MM.1S (cell line): ENCODE measurements at regions not wholly inside any gene's neighbourhood (a gene's known extent, or its start where the extent isn't known, plus 50 kb on each side); places are given as distances from the start of the nearest gene placed in this dataset.

Experiments
- DNase-seq: peaks from one replicate; pipeline ENCODE4 v3.0.0-alpha.2; 2015
- H2AFZ ChIP-seq: fragments of 300-600 bp; sonication (generic); 2 replicates; pipeline ENCODE4 v1.6.0; 2016; ENCODE audit warnings: antibody characterized with exemption, low read length
- H3F3A ChIP-seq: fragments of 300-600 bp; sonication (generic); 2 replicates; pipeline ENCODE4 v1.6.1; 2016; ENCODE audit warnings: mild to moderate bottlenecking, antibody characterized with exemption, low read length, moderate library complexity, mixed read lengths; ENCODE audit not compliant: insufficient read depth
- H3K27ac ChIP-seq: fragments of 300-600 bp; sonication (generic); 2 replicates; pipeline ENCODE4 v1.5.1; 2016; ENCODE audit warnings: mild to moderate bottlenecking, low read length
- H3K27me3 ChIP-seq: fragments of 300-600 bp; sonication (generic); replicated peaks from 2 replicates; pipeline ENCODE4 v1.6.0; 2016; ENCODE audit warnings: low read length; ENCODE audit not compliant: insufficient read depth
- H3K36me3 ChIP-seq: fragments of 300-600 bp; sonication (generic); replicated peaks from 2 replicates; pipeline ENCODE4 v1.6.1; 2016; ENCODE audit warnings: mild to moderate bottlenecking, low read length, mixed read lengths; ENCODE audit not compliant: insufficient read depth
- H3K4me1 ChIP-seq: fragments of 300-600 bp; sonication (generic); 2 replicates; pipeline ENCODE4 v1.6.1; 2016; ENCODE audit warnings: low read length, mixed read lengths
- H3K4me2 ChIP-seq: fragments of 300-600 bp; sonication (generic); 2 replicates; pipeline ENCODE4 v1.6.0; 2016; ENCODE audit warnings: low read depth, low read length
- H3K4me3 ChIP-seq: fragments of 300-600 bp; sonication (generic); 2 replicates; pipeline ENCODE4 v1.5.1; 2016; ENCODE audit warnings: low read length, mixed read lengths
- H3K79me2 ChIP-seq: fragments of 300-600 bp; sonication (generic); 2 replicates; pipeline ENCODE4 v1.6.1; 2016; ENCODE audit warnings: mixed run types, low read length, mixed read lengths
- H3K9ac ChIP-seq: fragments of 300-600 bp; sonication (generic); 2 replicates; pipeline ENCODE4 v1.6.1; 2016; ENCODE audit warnings: low read length, mixed read lengths
- H3K9me2 ChIP-seq: fragments of 300-600 bp; sonication (generic); replicated peaks from 2 replicates; pipeline ENCODE4 v1.6.1; 2016; ENCODE audit warnings: mild to moderate bottlenecking, low read length, mixed read lengths; ENCODE audit not compliant: insufficient read depth
- H3K9me3 ChIP-seq: fragments of 300-600 bp; sonication (generic); replicated peaks from 2 replicates; pipeline ENCODE4 v1.6.1; 2016; ENCODE audit warnings: mild to moderate bottlenecking, low read length, mixed read lengths; ENCODE audit not compliant: insufficient read depth
- H4K20me1 ChIP-seq: fragments of 300-600 bp; sonication (generic); 2 replicates; pipeline ENCODE4 v1.6.1; 2016; ENCODE audit warnings: mild to moderate bottlenecking, low read length, moderate library complexity, mixed read lengths; ENCODE audit not compliant: insufficient read depth
- CTCF ChIP-seq: fragments of 300-600 bp; sonication (generic); IDR thresholded peaks from 2 replicates; pipeline ENCODE4 v1.5.1; 2016; ENCODE audit warnings: antibody characterized with exemption, low read length, mixed read lengths
- EZH2 ChIP-seq: fragments of 300-600 bp; sonication (generic); optimal IDR thresholded peaks from 2 replicates; pipeline ENCODE3; 2017; ENCODE audit warnings: low read depth, mild to moderate bottlenecking, antibody characterized with exemption, low read length, mixed read lengths
- EZH2phosphoT487 ChIP-seq: fragments of 300-600 bp; sonication (generic); IDR thresholded peaks from 2 replicates; pipeline ENCODE4 v1.6.1; 2018; ENCODE audit warnings: antibody characterized with exemption, low read length

DNA sequence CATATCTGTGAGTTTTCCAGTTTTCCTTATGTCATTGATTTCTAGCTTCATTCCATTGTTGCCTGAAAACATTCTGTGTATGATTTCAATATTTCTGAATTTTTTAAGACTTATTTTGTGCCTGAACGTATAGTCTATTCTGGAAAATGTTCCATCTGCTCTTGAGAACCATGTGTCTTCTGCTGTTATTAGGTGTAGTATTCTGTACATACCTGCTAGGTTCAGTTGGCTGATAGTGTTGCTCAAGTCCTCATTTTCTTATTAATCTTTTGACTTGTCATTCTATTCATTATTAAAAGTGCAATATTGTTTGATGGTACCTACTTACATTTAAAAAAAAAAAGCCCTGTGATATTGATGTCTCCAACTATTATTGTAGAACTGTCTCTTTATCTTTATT lies 869.8 kb upstream of the MAN1A1 start:
- DNase-seq: no peak
- H2AFZ ChIP-seq: no peak overlapping the region
- H3K9me3 ChIP-seq: no peaks in the 10 kb centered on the region
- no peaks in the 10 kb centered on the region for H3K4me1 ChIP-seq
- no peaks in the 10 kb centered on the region for H3K9me2 ChIP-seq
- H3K27me3 ChIP-seq: no peaks in the 10 kb centered on the region
- H3F3A ChIP-seq: no peaks in the 10 kb centered on the region
- no peak overlapping the region for H3K4me3 ChIP-seq
- no peak overlapping the region for H3K4me2 ChIP-seq
- H3K27ac ChIP-seq: no peak overlapping the region
- no peaks in the 10 kb centered on the region for H3K79me2 ChIP-seq
- H3K36me3 ChIP-seq: no peaks in the 10 kb centered on the region
- TF ChIP-seq CTCF (no peak), EZH2 (no peak), EZH2phosphoT487 (no peak)
- no peaks in the 10 kb centered on the region for H4K20me1 ChIP-seq
- H3K9ac ChIP-seq: no peak overlapping the region

GRCh38 chr6:120214088-120214499 lies 864.5 kb upstream of the MAN1A1 start:
- H3K27me3 ChIP-seq: no peaks in the 10 kb centered on the region
- no peaks in the 10 kb centered on the region for H3K9me2 ChIP-seq
- DNase-seq: no peak
- H3K27ac ChIP-seq: no peak overlapping the region
- no peaks in the 10 kb centered on the region for H3K79me2 ChIP-seq
- no peaks in the 10 kb centered on the region for H3K36me3 ChIP-seq
- no peak for TF ChIP-seq EZH2phosphoT487
- TF ChIP-seq EZH2: no peak
- TF ChIP-seq CTCF: no peak
- no peak overlapping the region for H3K9ac ChIP-seq
- H3K4me2 ChIP-seq: no peak overlapping the region
- H4K20me1 ChIP-seq: no peaks in the 10 kb centered on the region
- no peak overlapping the region for H2AFZ ChIP-seq
- no peak overlapping the region for H3K4me3 ChIP-seq
- no peaks in the 10 kb centered on the region for H3K4me1 ChIP-seq
- no peaks in the 10 kb centered on the region for H3F3A ChIP-seq
- no peaks in the 10 kb centered on the region for H3K9me3 ChIP-seq

- Histone ChIP-seq H3K27me3 (no peaks in the 10 kb centered on the region), H3K79me2 (no peaks in the 10 kb centered on the region), H3K36me3 (no peaks in the 10 kb centered on the region), H3F3A (no peaks in the 10 kb centered on the region), H3K27ac (no peak overlapping the region), H4K20me1 (no peaks in the 10 kb centered on the region), H3K4me1 (no peaks in the 10 kb centered on the region), H3K9me3 (no peaks in the 10 kb centered on the region), H3K4me2 (no peak overlapping the region), H3K9ac (no peak overlapping the region), H3K9me2 (no peaks in the 10 kb centered on the region), H2AFZ (no peak overlapping the region), H3K4me3 (no peak overlapping the region)
- DNase-seq: no peak
- no peak for TF ChIP-seq EZH2
- TF ChIP-seq CTCF: no peak
- no peak for TF ChIP-seq EZH2phosphoT487
Observed at GRCh38 chr6:120211955-120212792, 862.6 kb upstream of the MAN1A1 start.
